KMS-11 (cell line): ENCODE measurements at regions not wholly inside any gene's neighbourhood (a gene's known extent, or its start where the extent isn't known, plus 50 kb on each side); places are given as distances from the start of the nearest gene placed in this dataset.

Source experiments
- H2AFZ ChIP-seq: fragments of 200-600 bp; sonication (generic); 2 replicates; pipeline ENCODE4 v1.6.1; 2016; ENCODE audit warnings: antibody characterized with exemption, mixed run types, low read depth
- H3K27ac ChIP-seq: fragments of 200-600 bp; sonication (generic); 2 replicates; pipeline ENCODE4 v1.6.1; 2016; ENCODE audit warnings: mild to moderate bottlenecking, mixed run types
- H3K27me3 ChIP-seq: fragments of 200-600 bp; sonication (generic); 2 replicates; pipeline ENCODE4 v1.6.1; 2017; ENCODE audit warnings: mild to moderate bottlenecking, low read depth, mixed run types, moderate library complexity; ENCODE audit not compliant: insufficient read depth
- H3K36me3 ChIP-seq: fragments of 200-600 bp; sonication (generic); 2 replicates; pipeline ENCODE4 v1.6.1; 2017; ENCODE audit warnings: mild to moderate bottlenecking, mixed run types; ENCODE audit not compliant: insufficient read depth
- H3K4me1 ChIP-seq: fragments of 200-600 bp; sonication (generic); 2 replicates; pipeline ENCODE4 v1.6.1; 2016; ENCODE audit warnings: mild to moderate bottlenecking, low read depth, mixed run types; ENCODE audit not compliant: poor library complexity, severe bottlenecking
- H3K4me2 ChIP-seq: fragments of 200-600 bp; sonication (generic); 2 replicates; pipeline ENCODE4 v1.7.0; 2016; ENCODE audit warnings: mild to moderate bottlenecking, mixed run types
- H3K4me3 ChIP-seq: fragments of 200-600 bp; sonication (generic); IDR thresholded peaks from 2 replicates; pipeline ENCODE4 v1.6.1; 2017; ENCODE audit warnings: low read depth, low read length, mixed read lengths; ENCODE audit not compliant: insufficient read depth
- H3K79me2 ChIP-seq: fragments of 200-600 bp; sonication (generic); 2 replicates; pipeline ENCODE4 v1.6.1; 2016; ENCODE audit warnings: low read depth, mixed run types; ENCODE audit not compliant: insufficient read depth
- H3K9ac ChIP-seq: fragments of 200-600 bp; sonication (generic); 2 replicates; pipeline ENCODE4 v1.6.1; 2016; ENCODE audit warnings: mild to moderate bottlenecking, mixed run types
- H4K20me1 ChIP-seq: fragments of 200-600 bp; sonication (generic); 2 replicates; pipeline ENCODE4 v1.6.1; 2016; ENCODE audit warnings: mild to moderate bottlenecking, mixed run types; ENCODE audit not compliant: insufficient read depth
- TF ChIP-seq, protein P1 (sequence below): fragments of 200-600 bp; sonication (generic); conservative IDR thresholded peaks from 2 replicates; pipeline ENCODE4 v1.6.1; 2017; ENCODE audit warnings: low read depth, mild to moderate bottlenecking, antibody characterized with exemption, low read length, moderate library complexity, mixed read lengths

DNA sequence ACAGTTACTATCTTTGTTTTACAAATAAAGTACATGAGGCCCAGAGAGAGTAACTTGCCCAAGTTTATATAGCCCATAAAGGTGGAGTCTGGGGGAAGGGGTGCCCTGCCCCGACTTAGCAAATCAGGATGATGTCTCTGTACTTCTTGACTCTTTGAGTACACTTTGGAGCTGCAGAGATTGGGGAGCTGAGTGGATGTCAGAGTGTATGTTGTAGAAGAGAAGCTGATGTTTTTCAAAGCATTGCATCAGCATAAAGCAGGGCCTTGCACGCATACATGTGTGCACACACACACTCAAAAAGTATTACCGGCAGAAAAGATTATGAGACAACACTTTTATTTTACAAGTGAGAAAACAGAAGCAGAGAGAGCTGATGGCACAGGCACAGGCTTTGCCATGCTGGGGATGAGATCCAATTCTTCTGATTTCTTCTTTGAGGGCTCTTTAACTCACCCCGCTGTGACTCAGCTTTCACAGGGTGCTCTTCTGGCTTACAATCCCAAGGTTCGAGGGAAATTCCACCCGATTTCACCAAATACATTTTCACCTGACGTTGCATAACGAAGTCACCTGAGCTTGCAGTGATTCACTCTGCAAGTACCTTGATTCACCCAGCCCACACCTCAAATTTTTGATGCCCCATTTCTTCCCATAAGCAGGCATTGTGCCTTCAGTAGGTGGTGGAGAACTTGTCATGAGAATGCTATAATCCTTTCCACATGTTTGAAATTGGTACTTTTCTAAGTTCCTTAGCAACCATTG lies 292.8 kb upstream of the BOD1L1 start:
- Histone ChIP-seq H3K4me2 (no peak overlapping the region; the same call in 1 of the 2 replicates), H3K27ac (no peak overlapping the region), H4K20me1 (no peaks in the 10 kb centered on the region)

DNA sequence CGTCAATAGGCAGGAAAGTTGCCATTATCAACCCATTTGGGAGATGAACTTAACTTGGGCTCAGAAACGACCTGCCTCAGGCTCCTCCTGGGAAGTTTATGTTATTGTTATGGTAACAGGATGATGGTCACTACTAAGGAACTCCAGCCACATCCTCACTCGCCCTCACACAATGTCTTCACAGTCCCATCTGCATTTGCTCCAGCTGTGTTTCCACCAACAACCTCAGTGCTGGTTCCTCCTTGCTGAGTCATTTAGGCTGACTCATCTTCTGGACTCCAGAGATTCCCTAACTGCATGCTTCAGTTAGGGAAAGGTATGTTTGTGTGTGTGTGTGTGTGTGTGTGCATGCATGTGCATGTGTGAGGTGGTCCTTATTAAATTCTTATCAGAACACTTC lies 293.4 kb upstream of the BOD1L1 start:
- no peak overlapping the region for H3K4me3 ChIP-seq

More for the DNA sequence above, 292.8 kb upstream of the BOD1L1 start:
- H3K9ac ChIP-seq = no peak overlapping the region
- no peaks in the 10 kb centered on the region for H3K79me2 ChIP-seq
- H3K4me3 ChIP-seq = no peak overlapping the region
- H2AFZ ChIP-seq = no peak overlapping the region; the same call in 1 of the 2 replicates
- peaks cover 55% of the 10 kb centered on the region for H3K4me1 ChIP-seq
- no peaks in the 10 kb centered on the region for H3K27me3 ChIP-seq
- H3K36me3 ChIP-seq = no peaks in the 10 kb centered on the region
- TF ChIP-seq, protein P1, sequence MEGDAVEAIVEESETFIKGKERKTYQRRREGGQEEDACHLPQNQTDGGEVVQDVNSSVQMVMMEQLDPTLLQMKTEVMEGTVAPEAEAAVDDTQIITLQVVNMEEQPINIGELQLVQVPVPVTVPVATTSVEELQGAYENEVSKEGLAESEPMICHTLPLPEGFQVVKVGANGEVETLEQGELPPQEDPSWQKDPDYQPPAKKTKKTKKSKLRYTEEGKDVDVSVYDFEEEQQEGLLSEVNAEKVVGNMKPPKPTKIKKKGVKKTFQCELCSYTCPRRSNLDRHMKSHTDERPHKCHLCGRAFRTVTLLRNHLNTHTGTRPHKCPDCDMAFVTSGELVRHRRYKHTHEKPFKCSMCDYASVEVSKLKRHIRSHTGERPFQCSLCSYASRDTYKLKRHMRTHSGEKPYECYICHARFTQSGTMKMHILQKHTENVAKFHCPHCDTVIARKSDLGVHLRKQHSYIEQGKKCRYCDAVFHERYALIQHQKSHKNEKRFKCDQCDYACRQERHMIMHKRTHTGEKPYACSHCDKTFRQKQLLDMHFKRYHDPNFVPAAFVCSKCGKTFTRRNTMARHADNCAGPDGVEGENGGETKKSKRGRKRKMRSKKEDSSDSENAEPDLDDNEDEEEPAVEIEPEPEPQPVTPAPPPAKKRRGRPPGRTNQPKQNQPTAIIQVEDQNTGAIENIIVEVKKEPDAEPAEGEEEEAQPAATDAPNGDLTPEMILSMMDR = no peak

DNA sequence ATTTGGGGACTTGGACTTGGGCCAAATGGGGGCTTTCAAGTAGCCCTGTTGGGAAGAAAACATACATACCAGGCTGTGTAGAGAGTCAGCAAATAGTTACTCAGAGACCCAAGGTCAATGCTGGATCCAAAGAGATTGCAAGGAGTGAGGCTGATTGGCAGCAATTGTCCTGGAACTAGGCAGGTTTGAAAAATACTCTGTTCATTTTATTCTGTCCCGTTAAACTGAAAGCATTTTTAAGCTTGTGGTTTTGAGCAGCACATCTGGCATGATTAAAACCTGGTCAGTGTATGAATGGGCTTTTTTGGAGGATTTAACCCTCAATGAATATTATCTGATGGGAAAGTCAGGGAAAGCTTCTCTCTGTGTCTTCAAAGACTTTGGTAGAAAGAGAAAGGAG lies 294.3 kb upstream of the BOD1L1 start:
- peak overlapping the region; percentile 66 for H2AFZ ChIP-seq
- H3K79me2 ChIP-seq = no peaks in the 10 kb centered on the region
- no peak overlapping the region for H3K4me3 ChIP-seq
- peaks cover 52% of the 10 kb centered on the region for H3K4me1 ChIP-seq
- no peaks in the 10 kb centered on the region for H4K20me1 ChIP-seq
- TF ChIP-seq, protein P1 = no peak
- H3K27ac ChIP-seq = peak overlapping the region; percentile 76; the same call in 1 of the 2 replicates
- no peaks in the 10 kb centered on the region for H3K27me3 ChIP-seq
- no peaks in the 10 kb centered on the region for H3K36me3 ChIP-seq
- peak overlapping the region; percentile 47; the same call in 1 of the 2 replicates for H3K9ac ChIP-seq
- peak overlapping the region; percentile 89 for H3K4me2 ChIP-seq

More for the DNA sequence above, 293.4 kb upstream of the BOD1L1 start:
- H3K27ac ChIP-seq = no peak overlapping the region; the same call in 1 of the 2 replicates
- H3K27me3 ChIP-seq = no peaks in the 10 kb centered on the region
- H3K9ac ChIP-seq = no peak overlapping the region
- H3K36me3 ChIP-seq = no peaks in the 10 kb centered on the region
- TF ChIP-seq, protein P1 = no peak
- peaks cover 52% of the 10 kb centered on the region for H3K4me1 ChIP-seq
- no peaks in the 10 kb centered on the region for H3K79me2 ChIP-seq
- no peak overlapping the region; the same call in 1 of the 2 replicates for H2AFZ ChIP-seq
- H4K20me1 ChIP-seq = no peaks in the 10 kb centered on the region
- H3K4me2 ChIP-seq = peak overlapping the region; percentile 89; the same call in 1 of the 2 replicates

DNA sequence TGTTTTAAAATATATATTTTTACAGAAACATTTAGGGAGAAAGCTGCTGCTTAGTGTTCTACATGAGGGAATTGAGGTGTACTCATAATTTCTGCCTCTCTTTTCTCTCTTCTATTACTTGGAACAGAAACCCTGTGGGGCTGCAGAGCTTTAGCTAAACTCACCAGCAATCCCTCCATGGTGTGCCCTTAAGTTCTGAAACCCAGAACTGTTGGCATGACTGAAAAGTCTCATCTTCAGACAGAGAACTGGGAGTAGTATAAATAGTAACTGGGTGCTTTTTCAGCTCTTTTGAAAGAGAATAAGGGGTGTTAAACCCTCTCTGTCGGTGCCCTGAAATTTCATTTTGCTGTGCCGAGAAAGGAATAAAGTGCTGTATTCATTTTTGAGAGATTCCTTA lies 294.9 kb upstream of the BOD1L1 start:
- peak overlapping the region; percentile 47; the same call in 1 of the 2 replicates for H3K9ac ChIP-seq
- no peaks in the 10 kb centered on the region for H3K79me2 ChIP-seq
- no peaks in the 10 kb centered on the region for H3K36me3 ChIP-seq
- H3K4me3 ChIP-seq = no peak overlapping the region
- H3K27me3 ChIP-seq = no peaks in the 10 kb centered on the region
- peak overlapping the region; percentile 89 for H3K4me2 ChIP-seq
- TF ChIP-seq, protein P1 = no peak
- H4K20me1 ChIP-seq = no peaks in the 10 kb centered on the region
- peak overlapping the region; percentile 66 for H2AFZ ChIP-seq
- H3K27ac ChIP-seq = peak overlapping the region; percentile 76
- peaks cover 52% of the 10 kb centered on the region for H3K4me1 ChIP-seq
